ENCODE measurements at regions not wholly inside any gene's neighbourhood (a gene's known extent, or its start where the extent isn't known, plus 50 kb on each side); places are given as distances from the start of the nearest gene placed in this dataset.

DNA sequence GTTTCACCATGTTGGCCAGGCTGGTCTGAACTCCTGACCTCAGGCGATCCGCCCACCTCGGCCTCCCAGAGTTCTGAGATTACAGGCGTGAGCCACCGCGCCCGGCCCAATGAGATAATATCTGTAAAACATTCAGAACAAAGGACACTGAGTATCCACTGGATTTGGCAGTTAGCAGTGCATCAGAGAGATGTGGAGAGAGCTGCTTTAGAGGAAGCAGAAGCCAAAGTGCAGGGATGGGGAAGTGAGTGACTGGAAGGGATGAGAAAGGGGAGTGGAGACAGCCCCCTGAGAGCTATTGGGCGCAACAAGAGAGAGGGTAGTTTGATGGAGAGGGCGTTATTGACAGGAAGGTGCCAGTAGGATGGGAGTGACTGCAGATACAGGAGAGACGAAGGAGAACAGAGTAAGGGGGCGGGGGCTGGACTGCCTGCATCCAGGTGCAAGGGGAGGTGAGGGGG is 157.5 kb upstream of the SHB start:
- peak overlapping the region; percentile 89 for H3K4me3 Mint-ChIP-seq
- DNase-seq (no peak), ATAC-seq (peak in 2 of 3 donors; percentile 14 to 16)
- intact Hi-C loops (cut with micrococcal nuclease), result loop anchor here (2.0 to 10.0 kb wide), 2 partner anchors 66 to 132 kb away; no protein-coding TSS in a partner anchor
- no peaks in the 10 kb centered on the region for H3K36me3 ChIP-seq (ENCODE audit: control insufficient read depth, insufficient read depth, low read length)
- H3K4me3 ChIP-seq (ENCODE audit: low read length), result peak overlapping the region; percentile 19
- peak overlapping the region; percentile 48 to 81 for H3K27ac Mint-ChIP-seq
- H3K9me3 ChIP-seq (ENCODE audit: control insufficient read depth, insufficient read depth, low read length), result no peaks in the 10 kb centered on the region
- no peaks in the 10 kb centered on the region for H3K27me3 ChIP-seq (ENCODE audit: control insufficient read depth, insufficient read depth, low read length)
- peaks cover 24% of the 10 kb centered on the region for H3K4me1 ChIP-seq (ENCODE audit: control insufficient read depth, insufficient read depth, low read length)
- no peaks in the 10 kb centered on the region for H3K27me3 Mint-ChIP-seq (ENCODE audit: low read depth in 2 of 2)
- peaks cover 0 to 5% of the 10 kb centered on the region in 2 donors for H3K9me3 Mint-ChIP-seq
- H3K27ac ChIP-seq (ENCODE audit: low read length), result no peak overlapping the region
- 9% methylated on average over 11 of the region's 11 CpGs for WGBS (ENCODE audit: insufficient coverage)
- H3K36me3 Mint-ChIP-seq, result peaks cover 15% of the 10 kb centered on the region
- no peak for TF ChIP-seq CTCF (IDR thresholded peaks at IDR 0.05)
- peaks cover 28 to 45% of the 10 kb centered on the region in 2 donors for H3K4me1 Mint-ChIP-seq

GRCh38 chr9:38224941-38225340 is 155.9 kb upstream of the SHB start:
- Histone ChIP-seq H3K4me3 (ENCODE audit: low read length) (no peak overlapping the region), H3K27ac (ENCODE audit: low read length) (no peak overlapping the region), H3K4me1 (ENCODE audit: control insufficient read depth, insufficient read depth, low read length) (peaks cover 24% of the 10 kb centered on the region), H3K9me3 (ENCODE audit: control insufficient read depth, insufficient read depth, low read length) (no peaks in the 10 kb centered on the region), H3K27me3 (ENCODE audit: control insufficient read depth, insufficient read depth, low read length) (no peaks in the 10 kb centered on the region), H3K36me3 (ENCODE audit: control insufficient read depth, insufficient read depth, low read length) (no peaks in the 10 kb centered on the region)
- WGBS (ENCODE audit: insufficient coverage), result 92% methylated on average over 6 of the region's 6 CpGs
- Mint-ChIP-seq H3K27me3 (ENCODE audit: low read depth in 2 of 2) (no peaks in the 10 kb centered on the region), H3K4me1 (peaks cover 28 to 45% of the 10 kb centered on the region in 2 donors), H3K27ac (peak overlapping the region in 1 of 2 donors; percentile 81), H3K9me3 (peaks cover 2 to 10% of the 10 kb centered on the region in 2 donors), H3K36me3 (peaks cover 15% of the 10 kb centered on the region), H3K4me3 (no peak overlapping the region)
- DNase-seq (no peak), ATAC-seq (no peak)
- intact Hi-C loops (cut with micrococcal nuclease), result loop anchor here (10.0 kb wide), 1 partner anchor 130 kb away; no protein-coding TSS in a partner anchor
- no peak for TF ChIP-seq CTCF (IDR thresholded peaks at IDR 0.05)

DNA sequence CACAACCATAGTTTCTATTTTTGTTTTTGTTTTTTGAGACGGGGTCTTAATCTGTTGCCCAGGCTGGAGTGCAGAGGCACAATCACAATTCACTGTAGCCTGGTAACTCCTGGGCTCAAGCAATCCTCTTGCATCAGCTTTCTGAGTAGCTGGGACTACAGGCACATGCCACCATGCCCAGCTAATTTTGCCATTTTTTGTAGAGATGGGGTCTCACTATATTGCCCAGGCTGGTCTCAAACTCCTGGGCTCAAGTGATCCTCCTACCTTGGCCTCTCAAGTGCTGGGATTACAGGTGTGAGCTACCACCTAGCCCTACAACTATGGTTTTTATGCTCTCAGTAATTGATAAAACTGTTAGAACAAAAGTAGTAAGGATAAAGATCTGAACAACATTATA is 147.5 kb upstream of the SHB start:
- H3K27ac Mint-ChIP-seq, result no peak overlapping the region
- H3K4me3 ChIP-seq (ENCODE audit: low read length), result no peak overlapping the region
- no peak for TF ChIP-seq CTCF (IDR thresholded peaks at IDR 0.05)
- no peak overlapping the region for H3K27ac ChIP-seq (ENCODE audit: low read length)
- no peaks in the 10 kb centered on the region for H3K27me3 ChIP-seq (ENCODE audit: control insufficient read depth, insufficient read depth, low read length)
- H3K27me3 Mint-ChIP-seq (ENCODE audit: low read depth in 2 of 2), result no peaks in the 10 kb centered on the region
- H3K4me1 Mint-ChIP-seq, result peaks cover 0 to 6% of the 10 kb centered on the region in 2 donors
- no peaks in the 10 kb centered on the region for H3K36me3 Mint-ChIP-seq
- peaks cover 2 to 7% of the 10 kb centered on the region in 2 donors for H3K9me3 Mint-ChIP-seq
- no peaks in the 10 kb centered on the region for H3K9me3 ChIP-seq (ENCODE audit: control insufficient read depth, insufficient read depth, low read length)
- H3K4me1 ChIP-seq (ENCODE audit: control insufficient read depth, insufficient read depth, low read length), result no peaks in the 10 kb centered on the region
- DNase-seq (no peak), ATAC-seq (no peak)
- WGBS (ENCODE audit: insufficient coverage), result 89% methylated on average over 1 of the region's 1 CpG
- no peak overlapping the region for H3K4me3 Mint-ChIP-seq
- H3K36me3 ChIP-seq (ENCODE audit: control insufficient read depth, insufficient read depth, low read length), result no peaks in the 10 kb centered on the region
- intact Hi-C loops (cut with micrococcal nuclease), result no loop called here

DNA sequence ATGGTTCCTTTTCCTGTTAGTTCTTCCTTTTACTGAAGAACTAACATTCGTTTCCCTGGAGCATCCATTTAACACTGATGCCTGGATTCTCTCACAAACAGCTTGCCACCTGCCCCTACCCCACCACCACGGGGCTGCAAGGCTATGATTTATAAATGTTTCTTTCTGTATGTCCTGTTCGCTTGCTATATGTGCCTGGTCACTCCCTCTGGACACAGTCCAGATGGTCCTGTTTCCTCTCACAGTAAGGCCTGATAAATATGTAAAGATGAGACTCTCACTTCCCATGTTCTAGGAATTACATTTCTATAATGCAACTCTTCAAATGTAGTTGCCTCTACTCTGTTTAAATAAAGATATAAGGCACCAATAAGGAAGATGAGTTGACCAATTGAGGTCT is 146.4 kb upstream of the SHB start:
- DNase-seq (no peak), ATAC-seq (no peak)
- Histone ChIP-seq H3K27ac (ENCODE audit: low read length) (no peak overlapping the region), H3K4me3 (ENCODE audit: low read length) (no peak overlapping the region), H3K4me1 (ENCODE audit: control insufficient read depth, insufficient read depth, low read length) (no peaks in the 10 kb centered on the region), H3K9me3 (ENCODE audit: control insufficient read depth, insufficient read depth, low read length) (no peaks in the 10 kb centered on the region), H3K27me3 (ENCODE audit: control insufficient read depth, insufficient read depth, low read length) (no peaks in the 10 kb centered on the region), H3K36me3 (ENCODE audit: control insufficient read depth, insufficient read depth, low read length) (no peaks in the 10 kb centered on the region)
- peaks cover 0 to 6% of the 10 kb centered on the region in 2 donors for H3K4me1 Mint-ChIP-seq
- H3K4me3 Mint-ChIP-seq, result no peak overlapping the region
- 29% methylated on average over 2 of the region's 3 CpGs for WGBS (ENCODE audit: insufficient coverage)
- no peaks in the 10 kb centered on the region for H3K36me3 Mint-ChIP-seq
- intact Hi-C loops (cut with micrococcal nuclease), result no loop called here
- peaks cover 2 to 7% of the 10 kb centered on the region in 2 donors for H3K9me3 Mint-ChIP-seq
- no peaks in the 10 kb centered on the region for H3K27me3 Mint-ChIP-seq (ENCODE audit: low read depth in 2 of 2)
- no peak overlapping the region for H3K27ac Mint-ChIP-seq
- no peak for TF ChIP-seq CTCF (IDR thresholded peaks at IDR 0.05)
